ENCODE measurements at regions not wholly inside any gene's neighbourhood (a gene's known extent, or its start where the extent isn't known, plus 50 kb on each side); places are given as distances from the start of the nearest gene placed in this dataset.

DNA sequence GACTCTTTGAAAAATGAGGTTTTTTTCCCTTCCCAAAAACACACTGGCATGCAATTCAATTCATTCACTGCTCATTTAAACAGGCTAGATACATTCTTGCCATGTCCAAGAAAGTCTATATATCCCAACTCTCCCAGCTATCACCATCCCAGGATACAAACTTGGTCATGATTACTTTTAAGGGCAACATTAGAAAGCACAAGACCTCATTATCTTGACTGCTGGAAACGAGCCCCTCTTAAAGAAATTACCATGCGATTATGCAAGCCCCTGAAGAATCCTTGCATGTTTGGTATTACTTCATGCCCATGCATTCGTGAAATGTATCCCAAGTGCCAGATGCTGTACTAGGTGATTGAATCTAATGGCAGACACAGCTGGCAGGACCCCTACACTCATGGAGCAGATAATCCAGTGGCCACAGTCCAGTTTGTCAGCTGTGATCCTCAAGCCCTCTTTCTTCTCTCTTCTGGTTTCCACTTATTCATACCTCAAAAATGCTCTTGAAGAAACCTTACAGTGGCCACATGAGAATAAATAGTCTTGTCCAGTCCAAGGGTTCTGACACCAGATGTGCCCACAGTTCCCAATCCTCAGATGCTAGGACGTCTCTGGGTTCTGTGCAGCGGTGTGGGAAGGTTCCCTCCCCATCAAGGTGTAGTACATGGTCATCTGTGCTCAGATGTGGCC is 103.7 kb upstream of the HABP2 start:
- TF ChIP-seq, protein P1, sequence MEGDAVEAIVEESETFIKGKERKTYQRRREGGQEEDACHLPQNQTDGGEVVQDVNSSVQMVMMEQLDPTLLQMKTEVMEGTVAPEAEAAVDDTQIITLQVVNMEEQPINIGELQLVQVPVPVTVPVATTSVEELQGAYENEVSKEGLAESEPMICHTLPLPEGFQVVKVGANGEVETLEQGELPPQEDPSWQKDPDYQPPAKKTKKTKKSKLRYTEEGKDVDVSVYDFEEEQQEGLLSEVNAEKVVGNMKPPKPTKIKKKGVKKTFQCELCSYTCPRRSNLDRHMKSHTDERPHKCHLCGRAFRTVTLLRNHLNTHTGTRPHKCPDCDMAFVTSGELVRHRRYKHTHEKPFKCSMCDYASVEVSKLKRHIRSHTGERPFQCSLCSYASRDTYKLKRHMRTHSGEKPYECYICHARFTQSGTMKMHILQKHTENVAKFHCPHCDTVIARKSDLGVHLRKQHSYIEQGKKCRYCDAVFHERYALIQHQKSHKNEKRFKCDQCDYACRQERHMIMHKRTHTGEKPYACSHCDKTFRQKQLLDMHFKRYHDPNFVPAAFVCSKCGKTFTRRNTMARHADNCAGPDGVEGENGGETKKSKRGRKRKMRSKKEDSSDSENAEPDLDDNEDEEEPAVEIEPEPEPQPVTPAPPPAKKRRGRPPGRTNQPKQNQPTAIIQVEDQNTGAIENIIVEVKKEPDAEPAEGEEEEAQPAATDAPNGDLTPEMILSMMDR (IDR thresholded peaks at IDR 0.05; ENCODE audit: low read length): no peak
- no peak for TF ChIP-seq EZH2 (IDR thresholded peaks at IDR 0.05; ENCODE audit: borderline replicate concordance, low read length)

All from OCI-LY1 (cell line).